H1 (cell line): ENCODE measurements at regions not wholly inside any gene's neighbourhood (a gene's known extent, or its start where the extent isn't known, plus 50 kb on each side); places are given as distances from the start of the nearest gene placed in this dataset.

Source experiments
- CTCF ChIA-PET: fragments of 300-600 bp; sonication (Branson Sonifier 250); formaldehyde crosslinking; loops from one replicate; lab custom pipeline; 2021; ENCODE audit not compliant: partially characterized antibody; lab: Charles Lee
- POLR2A ChIA-PET: fragments of 300-600 bp; sonication (Branson Sonifier 250); formaldehyde crosslinking; loops from one replicate; lab custom pipeline; 2021; ENCODE audit warnings: inconsistent platforms; ENCODE audit not compliant: partially characterized antibody; lab: Charles Lee
- DNase-seq, 2 experiments: peaks; one replicate each; pipeline versions ENCODE4 v3.0.0 to v3.0.0-alpha.2; 2010 to 2022; ENCODE audit warnings: low spot score in 2 of 2, low read depth in 1 of 2, mixed read lengths in 1 of 2
- FAIRE-seq: peaks from 2 replicates; lab custom pipeline; 2011; peaks lifted over from hg19 to GRCh38; lab: Jason Lieb, UNC
- H2AFZ ChIP-seq: 2 replicates; pipeline ENCODE4 v1.8.1; 2012; ENCODE audit warnings: low read length, inconsistent platforms
- H2AK5ac ChIP-seq: 2 replicates; pipeline ENCODE4 v1.6.1; 2013; ENCODE audit warnings: low read depth, low read length
- H2BK120ac ChIP-seq: replicated peaks from 2 replicates; pipeline ENCODE3; 2013; ENCODE audit warnings: low read depth, low read length, inconsistent platforms
- H2BK12ac ChIP-seq: 2 replicates; pipeline ENCODE4 v1.6.1; 2013; ENCODE audit warnings: low read depth, low read length
- H2BK15ac ChIP-seq: 2 replicates; pipeline ENCODE4 v1.6.1; 2013; ENCODE audit warnings: low read length
- H2BK20ac ChIP-seq: 2 replicates; pipeline ENCODE4 v1.6.1; 2013; ENCODE audit warnings: low read length
- H2BK5ac ChIP-seq: 2 replicates; pipeline ENCODE4 v1.6.1; 2013; ENCODE audit warnings: low read depth, low read length
- H3K14ac ChIP-seq: 2 replicates; pipeline ENCODE4 v1.6.1; 2013; ENCODE audit warnings: inconsistent platforms; ENCODE audit not compliant: insufficient read length
- H3K18ac ChIP-seq: 2 replicates; pipeline ENCODE4 v1.6.1; 2013; ENCODE audit warnings: low read length; ENCODE audit errors: extremely low read depth
- H3K23ac ChIP-seq: 2 replicates; pipeline ENCODE4 v1.6.1; 2013; ENCODE audit warnings: inconsistent platforms; ENCODE audit not compliant: insufficient read length
- H3K23me2 ChIP-seq: 2 replicates; pipeline ENCODE4 v1.6.1; 2013; ENCODE audit warnings: low read depth, low read length
- H3K27ac ChIP-seq: 2 replicates; pipeline ENCODE4 v1.6.1; 2011; ENCODE audit warnings: low read depth, low read length, inconsistent platforms
- H3K27me3 ChIP-seq, 4 experiments: replicated peaks in 1 of 4; 1 replicate in 1 of 4; 2 replicates in 3 of 4; pipeline versions ENCODE4 v1.6.1 to v1.8.1; 2011 to 2013; ENCODE audit warnings: low read length in 3 of 4, mild to moderate bottlenecking in 3 of 4, inconsistent platforms in 2 of 4, mixed read lengths in 2 of 4, moderate library complexity in 1 of 4; ENCODE audit not compliant: control insufficient read depth in 3 of 4, insufficient read depth in 3 of 4; ENCODE audit errors: extremely low read depth in 1 of 4
- H3K36me3 ChIP-seq, 4 experiments: 2 replicates each; pipeline versions ENCODE4 v1.6.1 to v1.8.1; 2011 to 2013; ENCODE audit warnings: mild to moderate bottlenecking in 4 of 4, low read length in 3 of 4, moderate library complexity in 2 of 4, control low read depth in 1 of 4, inconsistent platforms in 1 of 4; ENCODE audit not compliant: insufficient read depth in 4 of 4, control insufficient read depth in 2 of 4
- H3K4ac ChIP-seq: replicated peaks from 2 replicates; pipeline ENCODE3; 2013; ENCODE audit warnings: low read length, low read depth, mixed read lengths, inconsistent platforms; ENCODE audit not compliant: insufficient read length
- H3K4me1 ChIP-seq, 4 experiments: replicated peaks in 1 of 4; 1 replicate in 1 of 4; 2 replicates in 3 of 4; pipeline versions ENCODE4 v1.6.1 to v1.8.1; 2011 to 2013; ENCODE audit warnings: low read length in 3 of 4, inconsistent platforms in 2 of 4, mixed read lengths in 1 of 4; ENCODE audit not compliant: insufficient read depth in 4 of 4, control insufficient read depth in 3 of 4
- H3K4me2 ChIP-seq, 2 experiments: 2 replicates each; pipeline versions ENCODE4 v1.6.1 to v1.8.1; 2011 to 2013; ENCODE audit warnings: low read depth in 2 of 2, low read length in 2 of 2, control low read depth in 1 of 2, inconsistent platforms in 1 of 2, mild to moderate bottlenecking in 1 of 2; ENCODE audit not compliant: insufficient read depth in 1 of 2
- H3K4me3 ChIP-seq, 4 experiments: fragments of 200-600, 300-600 bp in 1 of 4; sonication (generic), shearing (Covaris generic), sonication (Bioruptor Twin) in 1 of 4; 2 replicates each; pipeline versions ENCODE4 v1.5.1 to v1.8.1; 2011 to 2016; ENCODE audit warnings: low read length in 4 of 4, low read depth in 3 of 4, control low read depth in 2 of 4, inconsistent platforms in 2 of 4, mild to moderate bottlenecking in 2 of 4, mixed read lengths in 1 of 4, moderate library complexity in 1 of 4; ENCODE audit not compliant: insufficient read depth in 2 of 4; ENCODE audit errors: extremely low read depth in 1 of 4
- H3K56ac ChIP-seq: replicated peaks from 2 replicates; pipeline ENCODE3; 2013; ENCODE audit warnings: low read depth, mild to moderate bottlenecking, mixed read lengths, low read length, inconsistent platforms; ENCODE audit not compliant: insufficient read length
- H3K79me1 ChIP-seq: 2 replicates; pipeline ENCODE4 v1.6.1; 2013; ENCODE audit warnings: low read depth, low read length, control low read depth
- H3K79me2 ChIP-seq, 2 experiments: 2 replicates each; pipeline versions ENCODE4 v1.6.1 to v1.8.1; 2012 to 2013; ENCODE audit warnings: low read length in 2 of 2, mild to moderate bottlenecking in 2 of 2, inconsistent platforms in 1 of 2; ENCODE audit not compliant: insufficient read depth in 2 of 2, control insufficient read depth in 1 of 2
- H3K9ac ChIP-seq, 4 experiments: replicated peaks in 1 of 4; 1 replicate in 1 of 4; 2 replicates in 3 of 4; pipeline versions ENCODE4 v1.6.1 to v1.8.1; 2011 to 2013; ENCODE audit warnings: low read depth in 3 of 4, low read length in 3 of 4, control low read depth in 2 of 4, mild to moderate bottlenecking in 2 of 4, moderate library complexity in 2 of 4, inconsistent platforms in 1 of 4; ENCODE audit errors: extremely low read depth in 1 of 4
- H3K9me3 ChIP-seq, 2 experiments: 2 replicates each; pipeline versions ENCODE4 v1.6.1 to v1.8.1; 2012 to 2013; ENCODE audit warnings: mild to moderate bottlenecking in 2 of 2, moderate library complexity in 2 of 2, control low read depth in 1 of 2, inconsistent platforms in 1 of 2, low read depth in 1 of 2, low read length in 1 of 2, mixed read lengths in 1 of 2; ENCODE audit not compliant: insufficient read depth in 2 of 2
- H4K20me1 ChIP-seq, 2 experiments: replicated peaks in 1 of 2; 2 replicates each; pipeline versions ENCODE3 to v1.8.1; 2011 to 2013; ENCODE audit warnings: inconsistent platforms in 2 of 2, low read length in 2 of 2, mild to moderate bottlenecking in 1 of 2; ENCODE audit not compliant: insufficient read depth in 2 of 2, control insufficient read depth in 1 of 2
- H4K5ac ChIP-seq: 2 replicates; pipeline ENCODE4 v1.6.1; 2013; ENCODE audit warnings: low read length, low read depth, mixed read lengths, inconsistent platforms; ENCODE audit not compliant: insufficient read length
- H4K8ac ChIP-seq: 2 replicates; pipeline ENCODE4 v1.8.0; 2013; ENCODE audit warnings: mild to moderate bottlenecking, moderate library complexity, low read length, inconsistent platforms; ENCODE audit not compliant: insufficient read depth; ENCODE audit errors: extremely low read depth
- H4K91ac ChIP-seq: replicated peaks from 2 replicates; pipeline ENCODE3; 2013; ENCODE audit warnings: low read length, mixed read lengths, inconsistent platforms; ENCODE audit not compliant: insufficient read length
- ASH2L ChIP-seq: fragments of 200-600, 300-600 bp; sonication (generic); IDR thresholded peaks from one replicate; pipeline ENCODE4 v1.7.1; 2017; ENCODE audit warnings: low read length
- CBX8 ChIP-seq: fragments of 300-800, 300-1000 bp; sonication (generic); IDR thresholded peaks from 2 replicates; pipeline ENCODE4 v1.7.1; 2016; ENCODE audit warnings: low read depth, low read length, borderline replicate concordance
- EGR1 ChIP-seq: IDR thresholded peaks from 2 replicates; pipeline ENCODE4 v1.6.1; 2011; ENCODE audit warnings: low read depth, low read length, borderline replicate concordance
- HDAC2 ChIP-seq, 2 experiments: fragments of 300-600 bp in 1 of 2; sonication (generic) in 1 of 2; IDR thresholded peaks; 2 replicates each; pipeline ENCODE4 v1.6.1; 2011 to 2012; ENCODE audit warnings: low read depth in 2 of 2, low read length in 2 of 2, mild to moderate bottlenecking in 2 of 2, moderate library complexity in 2 of 2, borderline replicate concordance in 1 of 2, inconsistent platforms in 1 of 2
- JUND ChIP-seq: IDR thresholded peaks from 2 replicates; pipeline ENCODE4 v1.6.1; 2011; ENCODE audit warnings: mild to moderate bottlenecking, improper control_type of control experiment, low read length
- PHF8 ChIP-seq: fragments of 200-600 bp; sonication (generic); conservative IDR thresholded peaks from 2 replicates; pipeline ENCODE4 v1.7.1; 2012; ENCODE audit warnings: low read depth, mild to moderate bottlenecking, inconsistent platforms, low read length, moderate library complexity
- RNF2 ChIP-seq: fragments of 200-900, 300-1000 bp; sonication (generic); IDR thresholded peaks from 2 replicates; pipeline ENCODE4 v1.7.1; 2016; ENCODE audit warnings: borderline replicate concordance, low read depth, mild to moderate bottlenecking, antibody characterized with exemption, low read length; ENCODE audit not compliant: poor library complexity, severe bottlenecking; ENCODE audit errors: missing control alignments
- RXRA ChIP-seq: IDR thresholded peaks from 2 replicates; pipeline ENCODE4 v1.6.1; 2011; ENCODE audit warnings: low read depth, mild to moderate bottlenecking, low read length, moderate library complexity; ENCODE audit not compliant: insufficient read depth
- SIX5 ChIP-seq: IDR thresholded peaks from 2 replicates; pipeline ENCODE4 v1.6.1; 2011; ENCODE audit warnings: mild to moderate bottlenecking, low read depth, low read length
- SP4 ChIP-seq: IDR thresholded peaks from 2 replicates; pipeline ENCODE4 v1.6.1; 2012; ENCODE audit warnings: low read length, inconsistent platforms
- TAF1 ChIP-seq: IDR thresholded peaks from 2 replicates; pipeline ENCODE4 v1.6.1; 2011; ENCODE audit warnings: mild to moderate bottlenecking, low read depth, low read length
- YY1 ChIP-seq: IDR thresholded peaks from 2 replicates; pipeline ENCODE4 v1.6.1; 2011; ENCODE audit warnings: low read depth, mild to moderate bottlenecking, low read length
- ZNF274 ChIP-seq: IDR thresholded peaks from 2 replicates; pipeline ENCODE4 v1.7.0; 2012; ENCODE audit warnings: low read length, borderline replicate concordance; ENCODE audit errors: extremely low read depth
- WGBS, 2 experiments: shearing (Covaris generic) in 1 of 2; methylation state at CpG; one replicate each; pipeline versions ENCODE4 v1.1.6 to v1.1.7; 2013 to 2015; ENCODE audit warnings: low lambda C conversion rate in 2 of 2, mixed read lengths in 2 of 2, inconsistent platforms in 1 of 2, low coverage in 1 of 2, missing lambda C conversion rate in 1 of 2; ENCODE audit not compliant: insufficient replicate concordance in 2 of 2, insufficient coverage in 1 of 2, insufficient read length in 1 of 2; ENCODE audit errors: extremely low coverage in 1 of 2, missing lambda C conversion rate in 1 of 2; 5-methylcytosine and 5-hydroxymethylcytosine counted together

- TF ChIP-seq TAF1, result no peak
These were observed 224.4 kb upstream of the CYRIA start (continued) for GRCh38 chr2:16890081-16890480.

GRCh38 chr2:16885027-16885426 lies 219.4 kb upstream of the CYRIA start:
- ChIA-PET CTCF (interaction anchor here (0.7 to 1.6 kb wide), 6 partner anchors 13 to 128 kb away, joined by 3 to 7 read pairs (median 4); no protein-coding TSS in a partner anchor), POLR2A (no interaction called here)
- Histone ChIP-seq H4K91ac (no peak overlapping the region), H3K56ac (no peak overlapping the region), H3K18ac (no peak overlapping the region), H3K9ac (no peak overlapping the region), H3K23me2 (no peaks in the 10 kb centered on the region), H3K9me3 (no peaks in the 10 kb centered on the region), H3K27me3 (no peaks in the 10 kb centered on the region), H2AK5ac (no peak overlapping the region), H2BK20ac (no peak overlapping the region), H3K4me2 (no peak overlapping the region), H4K8ac (no peak overlapping the region), H2BK15ac (no peak overlapping the region), H3K23ac (no peak overlapping the region), H2BK5ac (no peak overlapping the region), H3K4me1 (no peaks in the 10 kb centered on the region; a peak in 1 of 7 replicates), H2BK120ac (no peak overlapping the region), H3K36me3 (no peaks in the 10 kb centered on the region), H3K14ac (no peak overlapping the region), H4K20me1 (no peaks in the 10 kb centered on the region), H4K5ac (no peak overlapping the region), H3K4me3 (no peak overlapping the region), H3K4ac (no peak overlapping the region), H3K27ac (no peak overlapping the region), H3K79me2 (no peaks in the 10 kb centered on the region), H2AFZ (no peak overlapping the region), H2BK12ac (no peak overlapping the region), H3K79me1 (no peaks in the 10 kb centered on the region)
- FAIRE-seq, result no peak
- DNase-seq, result no peak
- 69% methylated on average over 1 of the region's 1 CpG; no CpG with 5 or more reads in 1 of the 2 experiments for WGBS, 2 experiments
- TF ChIP-seq ZNF274 (no peak), HDAC2 (IDR thresholded peaks at IDR 0.05; ENCODE audit: borderline replicate concordance in 1 of 2, low read depth in 2 of 2, low read length in 2 of 2) (no peak), SIX5 (no peak), ASH2L (no peak), EGR1 (no peak), PHF8 (no peak), JUND (no peak), SP4 (no peak), RNF2 (no peak), RXRA (no peak), YY1 (no peak), CBX8 (no peak)
